Hepatocyte (in vitro differentiated cells): ENCODE measurements at regions not wholly inside any gene's neighbourhood (a gene's known extent, or its start where the extent isn't known, plus 50 kb on each side); places are given as distances from the start of the nearest gene placed in this dataset.

ENCODE experiments used
- DNase-seq: peaks from one replicate; pipeline ENCODE4 v3.0.0-alpha.2; 2016; ENCODE audit warnings: low spot score
- H2AFZ ChIP-seq: fragments of 200-600 bp; sonication (generic); 2 replicates; pipeline ENCODE4 v1.6.0; 2016; ENCODE audit warnings: antibody characterized with exemption, mild to moderate bottlenecking
- H3K27ac ChIP-seq: fragments of 200-600 bp; sonication (generic); 2 replicates; pipeline ENCODE4 v1.5.1; 2016; ENCODE audit warnings: mild to moderate bottlenecking
- H3K27me3 ChIP-seq: fragments of 200-600 bp; sonication (generic); 2 replicates; pipeline ENCODE4 v1.6.1; 2016
- H3K36me3 ChIP-seq: fragments of 200-600 bp; sonication (generic); replicated peaks from 2 replicates; pipeline ENCODE4 v1.5.1; 2016; ENCODE audit warnings: low read depth; ENCODE audit not compliant: insufficient read depth
- H3K4me1 ChIP-seq: fragments of 200-600 bp; sonication (generic); 2 replicates; pipeline ENCODE4 v1.5.1; 2016; ENCODE audit warnings: mild to moderate bottlenecking, moderate library complexity; ENCODE audit not compliant: insufficient read depth
- H3K4me2 ChIP-seq: fragments of 200-600 bp; sonication (generic); 2 replicates; pipeline ENCODE4 v1.6.0; 2016
- H3K4me3 ChIP-seq: fragments of 200-600 bp; sonication (generic); 2 replicates; pipeline ENCODE4 v1.5.1; 2016; ENCODE audit warnings: mild to moderate bottlenecking
- H3K79me2 ChIP-seq: fragments of 200-600 bp; sonication (generic); 2 replicates; pipeline ENCODE4 v1.6.0; 2017; ENCODE audit warnings: mild to moderate bottlenecking
- H3K9me2 ChIP-seq: fragments of 200-600 bp; sonication (generic); replicated peaks from 2 replicates; pipeline ENCODE4 v1.6.0; 2017; ENCODE audit warnings: mild to moderate bottlenecking; ENCODE audit not compliant: insufficient read depth
- H3K9me3 ChIP-seq: fragments of 200-600 bp; sonication (generic); 2 replicates; pipeline ENCODE4 v1.5.1; 2016; ENCODE audit warnings: low read depth, mild to moderate bottlenecking
- H4K20me1 ChIP-seq: fragments of 200-600 bp; sonication (generic); 2 replicates; pipeline ENCODE4 v1.6.0; 2016; ENCODE audit warnings: mild to moderate bottlenecking; ENCODE audit not compliant: insufficient read depth, poor library complexity, severe bottlenecking
- EZH2 ChIP-seq: fragments of 200-600 bp; sonication (generic); IDR thresholded peaks from 2 replicates; pipeline ENCODE4 v1.6.1; 2016; ENCODE audit warnings: antibody characterized with exemption, mild to moderate bottlenecking, borderline replicate concordance
- EZH2phosphoT487 ChIP-seq: fragments of 200-600 bp; sonication (generic); IDR thresholded peaks from one replicate; pipeline ENCODE4 v1.6.1; 2018; ENCODE audit warnings: antibody characterized with exemption, mild to moderate bottlenecking, low read depth, moderate library complexity; ENCODE audit not compliant: unreplicated experiment, severe bottlenecking
- WGBS: methylation state at CpG from one replicate; pipeline ENCODE4 v1.1.6; 2016; ENCODE audit warnings: low lambda C conversion rate; ENCODE audit errors: missing lambda C conversion rate; 5-methylcytosine and 5-hydroxymethylcytosine counted together
- TF ChIP-seq, protein P1 (sequence below): fragments of 200-600 bp; sonication (generic); IDR thresholded peaks from 2 replicates; pipeline ENCODE4 v1.5.1; 2016; ENCODE audit warnings: antibody characterized with exemption, mild to moderate bottlenecking; ENCODE audit not compliant: poor library complexity

DNA sequence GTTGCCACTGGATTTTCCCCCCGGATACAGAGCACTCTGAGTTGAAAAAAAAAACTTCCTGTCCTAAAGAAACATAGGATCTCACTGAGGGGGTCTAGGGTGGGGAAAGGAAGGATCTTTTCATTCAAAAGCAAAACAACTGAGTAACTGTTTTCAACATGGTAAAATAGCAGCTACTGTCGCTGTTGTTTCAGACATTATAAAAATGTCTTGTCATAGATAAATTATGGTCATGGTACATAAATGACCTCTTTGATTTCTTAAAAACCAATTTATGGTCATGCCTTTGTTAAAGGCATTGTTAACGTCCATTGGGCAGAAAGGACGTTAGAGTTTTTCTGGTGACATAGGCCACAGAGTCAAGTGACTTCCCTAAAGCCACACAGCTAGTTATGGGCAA, 180.4 kb upstream of the DTNBP1 start:
- TF ChIP-seq, protein P1, sequence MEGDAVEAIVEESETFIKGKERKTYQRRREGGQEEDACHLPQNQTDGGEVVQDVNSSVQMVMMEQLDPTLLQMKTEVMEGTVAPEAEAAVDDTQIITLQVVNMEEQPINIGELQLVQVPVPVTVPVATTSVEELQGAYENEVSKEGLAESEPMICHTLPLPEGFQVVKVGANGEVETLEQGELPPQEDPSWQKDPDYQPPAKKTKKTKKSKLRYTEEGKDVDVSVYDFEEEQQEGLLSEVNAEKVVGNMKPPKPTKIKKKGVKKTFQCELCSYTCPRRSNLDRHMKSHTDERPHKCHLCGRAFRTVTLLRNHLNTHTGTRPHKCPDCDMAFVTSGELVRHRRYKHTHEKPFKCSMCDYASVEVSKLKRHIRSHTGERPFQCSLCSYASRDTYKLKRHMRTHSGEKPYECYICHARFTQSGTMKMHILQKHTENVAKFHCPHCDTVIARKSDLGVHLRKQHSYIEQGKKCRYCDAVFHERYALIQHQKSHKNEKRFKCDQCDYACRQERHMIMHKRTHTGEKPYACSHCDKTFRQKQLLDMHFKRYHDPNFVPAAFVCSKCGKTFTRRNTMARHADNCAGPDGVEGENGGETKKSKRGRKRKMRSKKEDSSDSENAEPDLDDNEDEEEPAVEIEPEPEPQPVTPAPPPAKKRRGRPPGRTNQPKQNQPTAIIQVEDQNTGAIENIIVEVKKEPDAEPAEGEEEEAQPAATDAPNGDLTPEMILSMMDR, result no peak
- TF ChIP-seq EZH2phosphoT487 (no peak), EZH2 (no peak)
- DNase-seq, result no peak
- H3K79me2 ChIP-seq, result no peaks in the 10 kb centered on the region
- H3K9me3 ChIP-seq, result no peaks in the 10 kb centered on the region
- no peaks in the 10 kb centered on the region for H3K4me1 ChIP-seq
- no peaks in the 10 kb centered on the region for H3K27me3 ChIP-seq
- H4K20me1 ChIP-seq, result no peaks in the 10 kb centered on the region
- no peak overlapping the region for H2AFZ ChIP-seq
- H3K4me2 ChIP-seq, result no peak overlapping the region
- no peak overlapping the region for H3K27ac ChIP-seq
- no peak overlapping the region for H3K4me3 ChIP-seq
- 65% methylated on average over 4 of the region's 4 CpGs for WGBS
- no peaks in the 10 kb centered on the region for H3K36me3 ChIP-seq
- H3K9me2 ChIP-seq, result no peaks in the 10 kb centered on the region

DNA sequence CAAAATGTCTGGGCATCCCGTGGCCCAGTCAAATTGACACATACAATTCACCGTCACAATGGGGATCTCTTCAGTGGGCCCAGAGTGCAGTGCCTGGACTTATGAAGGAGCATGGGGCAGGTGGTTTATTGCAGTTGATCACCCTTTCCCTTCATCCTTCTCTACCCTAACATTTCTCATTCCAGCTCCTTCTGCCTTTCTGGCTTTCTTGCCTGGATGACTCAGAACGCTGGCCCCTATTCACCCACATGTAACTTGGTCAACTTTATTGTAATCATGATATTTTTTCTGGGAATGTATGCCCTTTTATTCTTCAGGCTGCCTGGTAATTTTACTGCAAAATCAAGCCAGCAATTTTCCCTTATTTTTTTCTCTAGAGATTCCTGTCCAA, 179.9 kb upstream of the DTNBP1 start:
- Histone ChIP-seq H3K27ac (no peak overlapping the region), H3K9me2 (no peaks in the 10 kb centered on the region), H3K79me2 (no peaks in the 10 kb centered on the region), H3K27me3 (no peaks in the 10 kb centered on the region), H3K9me3 (no peaks in the 10 kb centered on the region), H3K4me1 (no peaks in the 10 kb centered on the region), H3K36me3 (no peaks in the 10 kb centered on the region), H3K4me2 (no peak overlapping the region), H2AFZ (no peak overlapping the region), H3K4me3 (no peak overlapping the region), H4K20me1 (no peaks in the 10 kb centered on the region)
- TF ChIP-seq, protein P1, result no peak
- TF ChIP-seq EZH2phosphoT487 (no peak), EZH2 (no peak)
- no peak for DNase-seq
- 85% methylated on average over 3 of the region's 3 CpGs for WGBS

DNA sequence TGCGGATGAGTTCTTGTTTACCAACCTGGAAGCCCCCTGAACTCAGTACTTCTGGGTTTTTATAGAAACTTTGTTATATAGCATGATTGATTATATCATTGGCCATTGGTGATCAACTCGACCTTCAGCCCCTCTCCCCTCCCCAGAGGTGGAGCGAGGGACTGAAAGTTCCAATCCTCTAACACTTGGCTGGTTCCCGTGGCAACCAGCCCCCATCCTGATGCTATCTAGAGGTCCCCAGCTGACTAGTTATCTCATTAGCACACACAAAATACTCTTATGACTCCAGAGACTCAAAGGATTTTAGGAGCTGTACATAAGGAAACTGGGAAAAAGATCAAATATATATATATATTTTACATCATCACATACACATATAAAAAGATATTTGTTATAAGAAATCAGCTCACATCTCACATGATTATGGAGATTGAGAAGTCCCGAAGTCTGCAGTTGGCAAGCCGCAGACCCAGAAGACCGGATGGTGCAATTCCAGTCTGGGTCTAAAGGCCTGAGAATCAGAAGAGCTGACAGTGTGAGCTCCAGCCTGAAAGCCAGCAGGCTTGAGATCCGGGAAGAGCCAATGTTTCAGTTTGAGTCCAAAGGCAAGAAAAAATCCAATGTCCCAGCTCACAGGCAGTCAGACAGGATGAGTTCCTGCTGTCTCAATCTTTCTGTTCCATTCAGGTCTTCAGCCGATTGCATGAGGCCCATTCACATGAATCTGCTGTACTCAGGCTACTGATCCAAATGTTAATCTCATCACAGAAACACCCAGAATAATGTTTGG, 179.3 kb upstream of the DTNBP1 start:
- 89% methylated on average over 9 of the region's 9 CpGs for WGBS

More for the DNA sequence above, 179.3 kb upstream of the DTNBP1 start:
- H3K79me2 ChIP-seq, result no peaks in the 10 kb centered on the region
- no peaks in the 10 kb centered on the region for H4K20me1 ChIP-seq
- TF ChIP-seq EZH2 (no peak), EZH2phosphoT487 (no peak)
- TF ChIP-seq, protein P1, result no peak
- no peaks in the 10 kb centered on the region for H3K36me3 ChIP-seq
- H3K9me3 ChIP-seq, result no peaks in the 10 kb centered on the region
- H3K27ac ChIP-seq, result no peak overlapping the region
- no peak overlapping the region for H3K4me2 ChIP-seq
- H2AFZ ChIP-seq, result no peak overlapping the region
- H3K27me3 ChIP-seq, result no peaks in the 10 kb centered on the region
- no peak for DNase-seq
- no peak overlapping the region for H3K4me3 ChIP-seq
- H3K4me1 ChIP-seq, result no peaks in the 10 kb centered on the region
- H3K9me2 ChIP-seq, result no peaks in the 10 kb centered on the region
